ENCODE measurements at regions not wholly inside any gene's neighbourhood (a gene's known extent, or its start where the extent isn't known, plus 50 kb on each side); places are given as distances from the start of the nearest gene placed in this dataset.

DNA sequence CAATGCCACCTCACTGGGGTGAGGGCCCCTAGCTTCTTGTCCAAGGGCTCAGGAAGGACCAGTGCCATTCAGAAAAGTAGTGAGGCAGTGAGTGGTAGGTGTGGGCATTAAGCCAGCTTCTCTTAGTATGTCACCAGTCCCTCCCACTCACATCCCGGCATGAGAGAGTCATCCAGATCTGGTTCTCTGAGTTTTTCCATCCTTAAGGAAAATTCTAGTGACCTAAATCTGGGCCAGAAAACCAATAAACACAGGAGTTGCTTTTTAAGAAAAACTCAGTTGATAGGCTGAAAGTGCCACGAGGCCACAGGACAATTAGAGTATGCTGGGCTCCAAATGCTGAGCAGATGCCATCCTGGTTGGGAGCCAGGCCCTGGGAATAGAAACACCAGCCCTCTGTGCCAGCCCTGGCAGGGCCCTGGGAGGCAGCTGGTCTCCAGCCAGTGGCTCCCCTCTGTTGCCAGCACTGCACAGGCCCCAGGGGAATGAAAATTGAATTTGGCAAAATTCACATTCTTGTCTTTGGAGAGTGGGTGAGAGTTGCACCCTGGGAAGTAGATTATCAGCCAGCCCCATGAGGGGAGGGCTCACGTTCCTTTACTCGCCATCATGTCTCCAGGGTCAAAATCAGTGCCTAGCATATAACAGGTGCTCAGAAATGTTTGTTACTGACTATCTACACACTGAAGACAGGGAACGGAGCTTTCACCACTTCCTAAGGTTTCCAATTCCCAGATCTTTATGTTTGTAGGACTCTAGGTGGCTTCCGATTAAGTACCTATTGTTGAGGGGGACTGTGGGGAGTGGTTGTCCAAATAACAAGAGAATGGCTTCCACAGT is 52.8 kb downstream of the FAM43A start:
- 96% methylated on average over 6 of the region's 6 CpGs for WGBS

DNA sequence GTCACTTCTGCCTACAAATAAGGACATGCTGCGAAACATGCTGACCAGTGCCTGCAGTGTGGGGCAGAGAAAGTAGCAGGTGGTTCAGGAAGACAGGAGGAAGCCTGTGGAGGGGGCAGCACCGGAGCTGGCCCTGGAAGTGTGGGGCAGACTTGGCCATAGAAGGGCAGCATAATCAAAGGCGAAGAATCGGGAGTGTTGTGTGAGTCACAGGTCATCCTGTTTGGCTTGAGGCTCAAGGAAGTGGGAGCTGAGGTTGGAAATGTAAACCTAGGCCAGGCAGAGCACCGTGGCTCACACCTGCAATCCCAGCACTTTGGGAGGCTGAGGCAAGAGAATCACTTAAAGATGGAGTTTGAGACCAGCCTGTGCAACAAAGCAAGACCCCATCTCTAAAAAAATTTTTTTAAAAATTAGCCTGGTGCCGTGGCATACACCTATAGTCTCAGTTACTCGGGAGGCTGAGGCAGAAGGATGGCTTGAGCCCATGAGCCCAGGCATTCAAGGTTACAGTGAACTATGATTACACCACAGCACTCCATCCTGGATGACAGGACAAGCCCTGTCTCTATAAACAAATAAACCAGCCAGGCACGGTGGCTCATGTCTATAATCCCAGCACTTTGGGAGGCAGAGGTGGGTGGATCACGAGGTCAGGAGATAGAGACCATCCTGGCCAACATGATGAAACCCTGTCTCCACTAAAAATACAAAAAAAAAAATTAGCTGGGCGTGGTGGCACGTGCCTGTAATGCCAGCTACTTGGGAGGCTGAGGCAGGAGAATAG is 54.0 kb downstream of the FAM43A start:
- H3K4me3 ChIP-seq (ENCODE audit: low read length in 2 of 2) = no peak overlapping the region
- 92% methylated on average over 11 of the region's 11 CpGs for WGBS
- no peaks in the 10 kb centered on the region for H3K36me3 ChIP-seq (ENCODE audit: control insufficient read depth in 2 of 2, insufficient read depth in 2 of 2, low read length in 1 of 2)
- peaks cover 0 to 2% of the 10 kb centered on the region in 2 donors for H3K4me1 ChIP-seq (ENCODE audit: control insufficient read depth in 2 of 2, insufficient read depth in 2 of 2, low read length in 2 of 2)
- H3K9me3 ChIP-seq (ENCODE audit: control insufficient read depth in 2 of 2, insufficient read depth in 1 of 2, low read length in 1 of 2) = no peaks in the 10 kb centered on the region
- H3K27ac ChIP-seq (ENCODE audit: low read depth in 1 of 2, low read length in 1 of 2) = no peak overlapping the region
- DNase-seq (ENCODE audit: low read depth in 6 of 9, low spot score in 9 of 9) = no peak
- peaks cover 0 to 15% of the 10 kb centered on the region in 2 donors for H3K27me3 ChIP-seq (ENCODE audit: control insufficient read depth in 2 of 2, insufficient read depth in 1 of 2, low read length in 1 of 2)

More for the DNA sequence above, 52.8 kb downstream of the FAM43A start:
- DNase-seq (ENCODE audit: low read depth in 6 of 9, low spot score in 9 of 9) = no peak
- Histone ChIP-seq H3K4me3 (ENCODE audit: low read length in 2 of 2) (no peak overlapping the region), H3K9me3 (ENCODE audit: control insufficient read depth in 2 of 2, insufficient read depth in 1 of 2, low read length in 1 of 2) (no peaks in the 10 kb centered on the region), H3K36me3 (ENCODE audit: control insufficient read depth in 2 of 2, insufficient read depth in 2 of 2, low read length in 1 of 2) (no peaks in the 10 kb centered on the region), H3K4me1 (ENCODE audit: control insufficient read depth in 2 of 2, insufficient read depth in 2 of 2, low read length in 2 of 2) (peaks cover 0 to 2% of the 10 kb centered on the region in 2 donors), H3K27me3 (ENCODE audit: control insufficient read depth in 2 of 2, insufficient read depth in 1 of 2, low read length in 1 of 2) (peaks cover 0 to 15% of the 10 kb centered on the region in 2 donors), H3K27ac (ENCODE audit: low read depth in 1 of 2, low read length in 1 of 2) (no peak overlapping the region)

GRCh38 chr3:194740859-194741491 is 55.3 kb downstream of the FAM43A start:
- Histone ChIP-seq H3K4me3 (ENCODE audit: low read length in 2 of 2) (no peak overlapping the region), H3K9me3 (ENCODE audit: control insufficient read depth in 2 of 2, insufficient read depth in 1 of 2, low read length in 1 of 2) (no peaks in the 10 kb centered on the region), H3K27me3 (ENCODE audit: control insufficient read depth in 2 of 2, insufficient read depth in 1 of 2, low read length in 1 of 2) (peaks cover 0 to 15% of the 10 kb centered on the region in 2 donors), H3K4me1 (ENCODE audit: control insufficient read depth in 2 of 2, insufficient read depth in 2 of 2, low read length in 2 of 2) (peaks cover 0 to 2% of the 10 kb centered on the region in 2 donors), H3K27ac (ENCODE audit: low read depth in 1 of 2, low read length in 1 of 2) (no peak overlapping the region), H3K36me3 (ENCODE audit: control insufficient read depth in 2 of 2, insufficient read depth in 2 of 2, low read length in 1 of 2) (no peaks in the 10 kb centered on the region)
- 84% methylated on average over 16 of the region's 16 CpGs for WGBS
- DNase-seq (ENCODE audit: low read depth in 6 of 9, low spot score in 9 of 9) = no peak

DNA sequence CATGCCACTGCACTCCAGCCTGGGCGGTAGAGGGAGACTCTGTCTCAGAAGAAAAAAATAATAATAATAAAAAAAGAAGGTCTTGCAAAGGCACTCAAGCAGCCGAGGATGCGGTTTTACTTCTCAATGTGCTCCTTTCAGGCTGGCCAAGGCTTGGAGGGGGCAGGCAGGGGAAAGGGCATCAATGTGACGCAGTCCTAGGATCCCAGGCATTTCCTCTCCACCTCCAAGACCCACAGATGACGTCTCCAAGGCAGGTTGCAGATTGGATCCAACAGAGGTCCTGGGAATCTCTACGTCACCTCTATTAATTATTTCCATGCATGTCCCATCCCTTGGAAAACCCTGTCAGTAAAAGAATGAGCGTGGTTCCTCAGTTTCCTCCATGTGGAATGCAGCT is 56.2 kb downstream of the FAM43A start:
- no peak overlapping the region for H3K27ac ChIP-seq (ENCODE audit: low read depth in 1 of 2, low read length in 1 of 2)
- peaks cover 0 to 6% of the 10 kb centered on the region in 2 donors for H3K27me3 ChIP-seq (ENCODE audit: control insufficient read depth in 2 of 2, insufficient read depth in 1 of 2, low read length in 1 of 2)
- H3K4me1 ChIP-seq (ENCODE audit: control insufficient read depth in 2 of 2, insufficient read depth in 2 of 2, low read length in 2 of 2) = peaks cover 0 to 2% of the 10 kb centered on the region in 2 donors
- DNase-seq (ENCODE audit: low read depth in 6 of 9, low spot score in 9 of 9) = no peak
- H3K4me3 ChIP-seq (ENCODE audit: low read length in 2 of 2) = no peak overlapping the region
- no peaks in the 10 kb centered on the region for H3K36me3 ChIP-seq (ENCODE audit: control insufficient read depth in 2 of 2, insufficient read depth in 2 of 2, low read length in 1 of 2)
- 84% methylated on average over 7 of the region's 7 CpGs for WGBS
- no peaks in the 10 kb centered on the region for H3K9me3 ChIP-seq (ENCODE audit: control insufficient read depth in 2 of 2, insufficient read depth in 1 of 2, low read length in 1 of 2)

- Histone ChIP-seq H3K4me3 (ENCODE audit: low read length in 2 of 2) (no peak overlapping the region), H3K27me3 (ENCODE audit: control insufficient read depth in 2 of 2, insufficient read depth in 1 of 2, low read length in 1 of 2) (no peaks in the 10 kb centered on the region), H3K27ac (ENCODE audit: low read depth in 1 of 2, low read length in 1 of 2) (no peak overlapping the region), H3K36me3 (ENCODE audit: control insufficient read depth in 2 of 2, insufficient read depth in 2 of 2, low read length in 1 of 2) (no peaks in the 10 kb centered on the region), H3K4me1 (ENCODE audit: control insufficient read depth in 2 of 2, insufficient read depth in 2 of 2, low read length in 2 of 2) (no peaks in the 10 kb centered on the region), H3K9me3 (ENCODE audit: control insufficient read depth in 2 of 2, insufficient read depth in 1 of 2, low read length in 1 of 2) (no peaks in the 10 kb centered on the region)
- 75% methylated on average over 4 of the region's 4 CpGs for WGBS
- no peak for DNase-seq (ENCODE audit: low read depth in 6 of 9, low spot score in 9 of 9)
Observed at GRCh38 chr3:194744826-194745225, 59.1 kb downstream of the FAM43A start.

- H3K4me3 ChIP-seq (ENCODE audit: low read length in 2 of 2) = no peak overlapping the region
- H3K4me1 ChIP-seq (ENCODE audit: control insufficient read depth in 2 of 2, insufficient read depth in 2 of 2, low read length in 2 of 2) = no peaks in the 10 kb centered on the region
- WGBS = 91% methylated on average over 9 of the region's 9 CpGs
- H3K27me3 ChIP-seq (ENCODE audit: control insufficient read depth in 2 of 2, insufficient read depth in 1 of 2, low read length in 1 of 2) = no peaks in the 10 kb centered on the region
- no peaks in the 10 kb centered on the region for H3K9me3 ChIP-seq (ENCODE audit: control insufficient read depth in 2 of 2, insufficient read depth in 1 of 2, low read length in 1 of 2)
- no peak for DNase-seq (ENCODE audit: low read depth in 6 of 9, low spot score in 9 of 9)
- H3K36me3 ChIP-seq (ENCODE audit: control insufficient read depth in 2 of 2, insufficient read depth in 2 of 2, low read length in 1 of 2) = no peaks in the 10 kb centered on the region
- H3K27ac ChIP-seq (ENCODE audit: low read depth in 1 of 2, low read length in 1 of 2) = no peak overlapping the region
Observed at GRCh38 chr3:194745422-194746184, 59.9 kb downstream of the FAM43A start.

DNA sequence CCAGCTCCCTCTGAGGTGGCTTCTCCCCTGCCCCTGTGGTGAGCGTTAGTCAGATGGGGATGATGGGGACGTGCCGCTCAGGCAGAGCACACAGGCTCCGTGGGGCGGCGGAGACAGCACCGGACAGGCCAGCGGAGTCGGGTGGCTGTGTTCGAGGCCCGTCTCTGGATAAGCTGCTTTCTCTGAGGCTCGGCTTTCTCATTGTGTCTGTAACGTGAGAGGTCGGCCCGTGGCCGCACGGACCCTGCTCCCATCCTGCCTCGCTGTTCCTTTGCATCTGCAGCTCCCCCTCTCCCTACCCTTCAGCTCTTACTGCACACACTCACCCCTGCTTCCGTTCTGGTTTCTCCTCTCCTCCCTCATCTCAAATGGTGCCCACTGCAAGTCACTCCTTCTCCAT is 62.5 kb downstream of the FAM43A start:
- no peak for DNase-seq (ENCODE audit: low read depth in 6 of 9, low spot score in 9 of 9)
- WGBS = 93% methylated on average over 19 of the region's 19 CpGs
- no peaks in the 10 kb centered on the region for H3K27me3 ChIP-seq (ENCODE audit: control insufficient read depth in 2 of 2, insufficient read depth in 1 of 2, low read length in 1 of 2)
- H3K9me3 ChIP-seq (ENCODE audit: control insufficient read depth in 2 of 2, insufficient read depth in 1 of 2, low read length in 1 of 2) = no peaks in the 10 kb centered on the region
- no peaks in the 10 kb centered on the region for H3K4me1 ChIP-seq (ENCODE audit: control insufficient read depth in 2 of 2, insufficient read depth in 2 of 2, low read length in 2 of 2)
- no peak overlapping the region for H3K4me3 ChIP-seq (ENCODE audit: low read length in 2 of 2)
- no peak overlapping the region for H3K27ac ChIP-seq (ENCODE audit: low read depth in 1 of 2, low read length in 1 of 2)
- no peaks in the 10 kb centered on the region for H3K36me3 ChIP-seq (ENCODE audit: control insufficient read depth in 2 of 2, insufficient read depth in 2 of 2, low read length in 1 of 2)

DNA sequence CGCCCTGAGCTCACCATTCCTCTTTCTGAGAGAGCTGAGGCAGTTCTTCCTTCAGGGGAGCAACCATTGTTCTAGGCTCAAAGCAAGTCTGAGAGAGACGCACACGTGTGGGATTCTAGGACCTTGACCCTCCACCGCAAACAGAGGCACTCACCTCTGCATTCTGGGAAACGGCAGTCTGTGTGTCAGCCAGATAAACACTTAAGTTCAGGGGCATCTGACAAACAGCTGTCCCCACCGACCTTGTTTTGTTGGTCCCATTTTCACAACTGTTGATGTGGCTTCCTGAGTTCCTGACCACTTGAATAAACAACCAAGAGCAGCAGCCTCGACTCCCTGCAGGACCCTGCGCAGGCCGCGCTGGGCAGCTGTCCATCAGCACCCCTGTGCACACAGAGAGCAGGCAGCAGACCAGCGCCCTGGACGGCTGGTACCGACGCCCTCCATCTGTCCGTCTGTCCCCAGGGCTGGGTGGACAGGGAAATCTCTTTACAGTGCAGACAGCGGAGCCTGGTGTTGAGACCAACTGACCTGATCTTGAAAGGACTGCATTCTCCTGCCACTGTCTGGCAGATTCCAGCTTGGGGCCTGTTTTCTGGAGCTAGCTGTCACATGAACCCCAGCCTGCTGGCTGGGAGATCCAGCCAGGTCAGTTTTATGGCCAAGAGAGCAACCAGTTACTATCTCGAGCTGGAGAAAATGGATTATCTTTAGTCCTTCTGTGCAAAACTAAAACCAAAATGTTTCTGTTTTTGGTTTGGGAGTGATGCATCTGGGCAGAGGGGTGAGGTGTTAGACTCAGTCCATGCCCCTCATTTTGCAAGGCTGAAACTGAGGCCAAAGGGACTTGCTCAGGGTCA is 64.2 kb downstream of the FAM43A start:
- no peak overlapping the region for H3K27ac ChIP-seq (ENCODE audit: low read depth in 1 of 2, low read length in 1 of 2)

More for the DNA sequence above, 64.2 kb downstream of the FAM43A start:
- no peaks in the 10 kb centered on the region for H3K9me3 ChIP-seq (ENCODE audit: control insufficient read depth in 2 of 2, insufficient read depth in 1 of 2, low read length in 1 of 2)
- DNase-seq (ENCODE audit: low read depth in 6 of 9, low spot score in 9 of 9) = no peak
- H3K27me3 ChIP-seq (ENCODE audit: control insufficient read depth in 2 of 2, insufficient read depth in 1 of 2, low read length in 1 of 2) = no peaks in the 10 kb centered on the region
- no peaks in the 10 kb centered on the region for H3K36me3 ChIP-seq (ENCODE audit: control insufficient read depth in 2 of 2, insufficient read depth in 2 of 2, low read length in 1 of 2)
- 89% methylated on average over 17 of the region's 17 CpGs for WGBS
- H3K4me1 ChIP-seq (ENCODE audit: control insufficient read depth in 2 of 2, insufficient read depth in 2 of 2, low read length in 2 of 2) = no peaks in the 10 kb centered on the region
- no peak overlapping the region for H3K4me3 ChIP-seq (ENCODE audit: low read length in 2 of 2)

All from thymus (tissue), 11 donors.